ENCODE measurements at regions not wholly inside any gene's neighbourhood (a gene's known extent, or its start where the extent isn't known, plus 50 kb on each side); places are given as distances from the start of the nearest gene placed in this dataset.

DNA sequence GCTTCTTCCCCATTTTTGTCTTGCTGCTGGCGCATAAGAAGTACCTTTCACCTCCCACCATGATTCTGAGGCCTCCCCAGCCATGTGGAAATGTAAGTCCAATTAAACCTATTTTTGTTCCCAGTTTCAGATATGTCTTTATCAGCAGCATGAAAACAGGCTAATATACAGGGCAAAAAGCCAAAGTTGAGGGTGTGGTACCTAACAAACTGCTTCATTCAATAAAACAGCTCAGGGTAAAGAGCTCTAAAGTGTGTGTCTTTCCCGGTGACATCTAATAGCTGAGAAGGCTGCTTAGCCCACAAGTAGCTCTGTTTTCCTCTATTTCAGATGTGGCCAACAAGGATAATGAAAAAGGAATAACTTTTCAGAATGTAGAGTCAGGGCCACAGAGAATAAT is 76.7 kb upstream of the SLC8A3 start:
- no peaks in the 10 kb centered on the region for H3K9me3 ChIP-seq (ENCODE audit: control insufficient read depth, insufficient read depth, low read depth, low read length)
- no peaks in the 10 kb centered on the region for H3K27me3 ChIP-seq (ENCODE audit: control insufficient read depth, insufficient read depth, low read length)
- TF ChIP-seq EZH2 (IDR thresholded peaks at IDR 0.05; ENCODE audit: low read length, missing control alignments): no peak
- no peak for TF ChIP-seq CTCF (conservative IDR thresholded peaks at IDR 0.05 in 1 of 2, IDR thresholded peaks at IDR 0.05 in 1 of 2; ENCODE audit: low read depth in 1 of 2, low read length in 2 of 2)

GRCh38 chr14:70259420-70259819 is 70.7 kb upstream of the SLC8A3 start:
- no peak overlapping the region for H3K4me3 ChIP-seq (replicated peaks in 1 of 4; ENCODE audit: control extremely low read depth in 1 of 4, insufficient read depth in 1 of 4, low read depth in 3 of 4, low read length in 4 of 4)
- no peak overlapping the region for H3K9ac ChIP-seq (ENCODE audit: insufficient read depth, low read length)
- H3K4me1 ChIP-seq (ENCODE audit: control insufficient read depth, extremely low read depth, insufficient read depth, low read length): no peaks in the 10 kb centered on the region
- H3K36me3 ChIP-seq (ENCODE audit: control insufficient read depth, insufficient read depth, low read length): no peaks in the 10 kb centered on the region
- H3K9me3 ChIP-seq (ENCODE audit: control insufficient read depth, insufficient read depth, low read depth, low read length): no peaks in the 10 kb centered on the region
- no peaks in the 10 kb centered on the region for H4K20me1 ChIP-seq (ENCODE audit: control insufficient read depth, extremely low read depth, insufficient read depth, low read length)
- peaks cover 2% of the 10 kb centered on the region for H3K27me3 ChIP-seq (ENCODE audit: control insufficient read depth, insufficient read depth, low read length)
- no peak for DNase-seq (ENCODE audit: low read depth in 2 of 2)
- no peak overlapping the region for H3K27ac ChIP-seq (ENCODE audit: insufficient read depth, low read length)
- no peak overlapping the region for H2AFZ ChIP-seq (ENCODE audit: low read length)
- no peak for TF ChIP-seq EZH2 (IDR thresholded peaks at IDR 0.05; ENCODE audit: low read length, missing control alignments)
- no peak for TF ChIP-seq CTCF (conservative IDR thresholded peaks at IDR 0.05 in 1 of 2, IDR thresholded peaks at IDR 0.05 in 1 of 2; ENCODE audit: low read depth in 1 of 2, low read length in 2 of 2)
- H3K4me2 ChIP-seq (ENCODE audit: extremely low read depth, insufficient read depth, low read length): no peak overlapping the region
- H3K79me2 ChIP-seq (ENCODE audit: control insufficient read depth, insufficient read depth, low read length): no peaks in the 10 kb centered on the region

More for the DNA sequence above, 76.7 kb upstream of the SLC8A3 start:
- Histone ChIP-seq H3K4me3 (replicated peaks in 1 of 4; ENCODE audit: control extremely low read depth in 1 of 4, insufficient read depth in 1 of 4, low read depth in 3 of 4, low read length in 4 of 4) (no peak overlapping the region), H3K79me2 (ENCODE audit: control insufficient read depth, insufficient read depth, low read length) (no peaks in the 10 kb centered on the region), H3K27ac (ENCODE audit: insufficient read depth, low read length) (no peak overlapping the region), H3K4me1 (ENCODE audit: control insufficient read depth, extremely low read depth, insufficient read depth, low read length) (no peaks in the 10 kb centered on the region), H3K4me2 (ENCODE audit: extremely low read depth, insufficient read depth, low read length) (no peak overlapping the region), H3K9ac (ENCODE audit: insufficient read depth, low read length) (no peak overlapping the region), H2AFZ (ENCODE audit: low read length) (no peak overlapping the region), H4K20me1 (ENCODE audit: control insufficient read depth, extremely low read depth, insufficient read depth, low read length) (no peaks in the 10 kb centered on the region), H3K36me3 (ENCODE audit: control insufficient read depth, insufficient read depth, low read length) (no peaks in the 10 kb centered on the region)
- no peak for DNase-seq (ENCODE audit: low read depth in 2 of 2)

GRCh38 chr14:70257526-70257925 is 68.8 kb upstream of the SLC8A3 start:
- Histone ChIP-seq H3K27me3 (ENCODE audit: control insufficient read depth, insufficient read depth, low read length) (peaks cover 2% of the 10 kb centered on the region), H3K9me3 (ENCODE audit: control insufficient read depth, insufficient read depth, low read depth, low read length) (no peaks in the 10 kb centered on the region), H3K9ac (ENCODE audit: insufficient read depth, low read length) (no peak overlapping the region), H3K4me2 (ENCODE audit: extremely low read depth, insufficient read depth, low read length) (no peak overlapping the region), H3K27ac (ENCODE audit: insufficient read depth, low read length) (no peak overlapping the region), H2AFZ (ENCODE audit: low read length) (no peak overlapping the region), H3K79me2 (ENCODE audit: control insufficient read depth, insufficient read depth, low read length) (no peaks in the 10 kb centered on the region), H4K20me1 (ENCODE audit: control insufficient read depth, extremely low read depth, insufficient read depth, low read length) (no peaks in the 10 kb centered on the region), H3K4me1 (ENCODE audit: control insufficient read depth, extremely low read depth, insufficient read depth, low read length) (no peaks in the 10 kb centered on the region), H3K4me3 (replicated peaks in 1 of 4; ENCODE audit: control extremely low read depth in 1 of 4, insufficient read depth in 1 of 4, low read depth in 3 of 4, low read length in 4 of 4) (no peak overlapping the region), H3K36me3 (ENCODE audit: control insufficient read depth, insufficient read depth, low read length) (no peaks in the 10 kb centered on the region)
- DNase-seq (ENCODE audit: low read depth in 2 of 2): no peak
- TF ChIP-seq CTCF (conservative IDR thresholded peaks at IDR 0.05 in 1 of 2, IDR thresholded peaks at IDR 0.05 in 1 of 2; ENCODE audit: low read depth in 1 of 2, low read length in 2 of 2) (no peak), EZH2 (IDR thresholded peaks at IDR 0.05; ENCODE audit: low read length, missing control alignments) (no peak)
